ENCODE measurements at regions not wholly inside any gene's neighbourhood (a gene's known extent, or its start where the extent isn't known, plus 50 kb on each side); places are given as distances from the start of the nearest gene placed in this dataset.

- peaks cover 0 to 6% (median 0%) of the 10 kb centered on the region in 4 donors for H3K9me3 ChIP-seq (ENCODE audit: control insufficient read depth in 4 of 4, insufficient read depth in 3 of 4, low read length in 3 of 4)
- H3K27ac ChIP-seq (ENCODE audit: low read depth in 1 of 2, low read length in 1 of 2), result no peak overlapping the region
- 39 to 65% methylated on average over 8 of the region's 8 CpGs for WGBS, 2 donors
- ATAC-seq (ENCODE audit: insufficient read depth, low FRiP score) (no peak), DNase-seq (no peak)
- H3K27me3 ChIP-seq (ENCODE audit: control insufficient read depth in 3 of 3, insufficient read depth in 3 of 3, low read length in 2 of 3), result no peaks in the 10 kb centered on the region
- no peaks in the 10 kb centered on the region for H3K36me3 ChIP-seq (ENCODE audit: control insufficient read depth in 4 of 4, insufficient read depth in 4 of 4, low read length in 4 of 4)
- H3K4me1 ChIP-seq (ENCODE audit: control insufficient read depth in 5 of 5, insufficient read depth in 5 of 5, low read length in 5 of 5), result no peaks in the 10 kb centered on the region
- no peak overlapping the region for H3K9ac ChIP-seq (ENCODE audit: insufficient read depth in 1 of 2, low read length in 2 of 2)
- no peak overlapping the region for H3K4me3 ChIP-seq
- no peak for TF ChIP-seq CTCF (IDR thresholded peaks at IDR 0.05; ENCODE audit: control extremely low read depth, extremely low read depth)
These were observed 139.0 kb upstream of the LUZP2 start for GRCh38 chr11:24357620-24358410.

GRCh38 chr11:24372491-24372890, 124.4 kb upstream of the LUZP2 start:
- no peaks in the 10 kb centered on the region for H3K27me3 ChIP-seq (ENCODE audit: control insufficient read depth in 3 of 3, insufficient read depth in 3 of 3, low read length in 2 of 3)
- 66 to 76% methylated on average over 1 of the region's 1 CpG for WGBS, 2 donors
- no peak overlapping the region for H3K9ac ChIP-seq (ENCODE audit: insufficient read depth in 1 of 2, low read length in 2 of 2)
- H3K9me3 ChIP-seq (ENCODE audit: control insufficient read depth in 4 of 4, insufficient read depth in 3 of 4, low read length in 3 of 4), result no peaks in the 10 kb centered on the region
- TF ChIP-seq CTCF (IDR thresholded peaks at IDR 0.05; ENCODE audit: control extremely low read depth, extremely low read depth), result no peak
- no peak for ATAC-seq (ENCODE audit: insufficient read depth, low FRiP score)
- H3K4me1 ChIP-seq (ENCODE audit: control insufficient read depth in 5 of 5, insufficient read depth in 5 of 5, low read length in 5 of 5), result peaks cover 0 to 7% (median 0%) of the 10 kb centered on the region in 5 donors
- no peaks in the 10 kb centered on the region for H3K36me3 ChIP-seq (ENCODE audit: control insufficient read depth in 4 of 4, insufficient read depth in 4 of 4, low read length in 4 of 4)
- DNase-seq, result no peak
- no peak overlapping the region for H3K27ac ChIP-seq (ENCODE audit: low read depth in 1 of 2, low read length in 1 of 2)
- no peak overlapping the region for H3K4me3 ChIP-seq

GRCh38 chr11:24373516-24373915, 123.3 kb upstream of the LUZP2 start:
- no peak for DNase-seq
- 78 to 89% methylated on average over 1 of the region's 1 CpG for WGBS, 2 donors

More at GRCh38 chr11:24373516-24373915, 123.3 kb upstream of the LUZP2 start:
- Histone ChIP-seq H3K27ac (ENCODE audit: low read depth in 1 of 2, low read length in 1 of 2) (no peak overlapping the region), H3K9me3 (ENCODE audit: control insufficient read depth in 4 of 4, insufficient read depth in 3 of 4, low read length in 3 of 4) (no peaks in the 10 kb centered on the region), H3K9ac (ENCODE audit: insufficient read depth in 1 of 2, low read length in 2 of 2) (no peak overlapping the region), H3K4me1 (ENCODE audit: control insufficient read depth in 5 of 5, insufficient read depth in 5 of 5, low read length in 5 of 5) (peaks cover 0 to 7% (median 0%) of the 10 kb centered on the region in 5 donors), H3K36me3 (ENCODE audit: control insufficient read depth in 4 of 4, insufficient read depth in 4 of 4, low read length in 4 of 4) (no peaks in the 10 kb centered on the region), H3K27me3 (ENCODE audit: control insufficient read depth in 3 of 3, insufficient read depth in 3 of 3, low read length in 2 of 3) (no peaks in the 10 kb centered on the region), H3K4me3 (no peak overlapping the region)
- no peak for TF ChIP-seq CTCF (IDR thresholded peaks at IDR 0.05; ENCODE audit: control extremely low read depth, extremely low read depth)
- ATAC-seq (ENCODE audit: insufficient read depth, low FRiP score), result no peak

Data from lung (tissue), 11 donors.